ENCODE measurements at regions not wholly inside any gene's neighbourhood (a gene's known extent, or its start where the extent isn't known, plus 50 kb on each side); places are given as distances from the start of the nearest gene placed in this dataset.

- ATAC-seq (ENCODE audit: low read depth) (no peak), DNase-seq (no peak)
- Histone ChIP-seq H2AK9ac (replicated peaks; ENCODE audit: low read depth, low read length, poor library complexity) (no peak overlapping the region), H4K8ac (ENCODE audit: low read depth in 2 of 2, low read length in 2 of 2) (no peak overlapping the region), H2AK5ac (ENCODE audit: low read depth, low read length) (0 out of 2 replicates have a peak overlapping the region, but pooled peaks have one; percentile 1), H2AFZ (replicated peaks; ENCODE audit: low read length, poor library complexity) (no peak overlapping the region), H3K9me1 (ENCODE audit: insufficient read depth, low read length) (no peaks in the 10 kb centered on the region), H3K27ac (ENCODE audit: insufficient read depth, low read length) (no peak overlapping the region), H2BK5ac (ENCODE audit: low read depth, low read length, poor library complexity, severe bottlenecking) (no peak overlapping the region), H3K18ac (ENCODE audit: low read depth, low read length) (no peak overlapping the region), H3K9ac (ENCODE audit: low read depth, low read length) (no peak overlapping the region), H3K36me3 (ENCODE audit: control insufficient read depth, insufficient read depth, low read length) (no peaks in the 10 kb centered on the region), H3K9me3 (ENCODE audit: control insufficient read depth, insufficient read depth, low read length) (peaks cover 2% of the 10 kb centered on the region), H3K27me3 (ENCODE audit: control insufficient read depth, insufficient read depth, low read length) (peaks cover 33% of the 10 kb centered on the region), H2BK15ac (ENCODE audit: low read depth, low read length) (no peak overlapping the region), H3K4me2 (ENCODE audit: low read depth, low read length) (no peak overlapping the region), H4K91ac (ENCODE audit: insufficient read depth, low read depth, low read length) (no peak overlapping the region), H2BK20ac (ENCODE audit: low read depth, low read length) (no peak overlapping the region), H3K4ac (ENCODE audit: low read depth, low read length) (no peak overlapping the region), H3K4me3 (ENCODE audit: insufficient read depth, low read depth, low read length) (no peak overlapping the region), H4K5ac (ENCODE audit: low read depth, low read length) (no peak overlapping the region), H4K20me1 (ENCODE audit: insufficient read depth, low read length) (no peaks in the 10 kb centered on the region), H3K56ac (ENCODE audit: extremely low read depth, insufficient read depth, low read length) (no peak overlapping the region), H2BK120ac (ENCODE audit: low read depth, low read length) (no peak overlapping the region), H3K23ac (ENCODE audit: low read depth, low read length) (no peak overlapping the region), H3K4me1 (ENCODE audit: control insufficient read depth, insufficient read depth, low read length) (peaks cover 3% of the 10 kb centered on the region; the same call in 1 of the 2 replicates), H3K79me1 (ENCODE audit: low read depth in 1 of 2, low read length in 2 of 2) (no peaks in the 10 kb centered on the region), H3K14ac (replicated peaks; ENCODE audit: low read depth, low read length) (no peak overlapping the region)
- CTCF ChIA-PET: interaction anchor here (0.6 kb wide), 1 partner anchor 128 kb away, joined by 7 read pairs; no protein-coding TSS in a partner anchor
- BruUV-seq (replicated peaks): no TSS peak
- dilution Hi-C loops (cut with HindIII; ENCODE audit: low sequenced_read_pairs, unreplicated experiment) (no loop called here), intact Hi-C loops (cut with micrococcal nuclease) (no loop called here), in situ Hi-C loops (cut with MboI; ENCODE audit: low sequenced_read_pairs) (no loop called here)
- no CpG with 5 or more reads among the region's 2 CpGs for WGBS, 2 experiments (ENCODE audit: extremely low coverage in 2 of 2, insufficient read length in 1 of 2)
- POLR2A ChIA-PET (ENCODE audit: unreplicated experiment): no interaction called here
- no peak for TF ChIP-seq POLR2A (IDR thresholded peaks at IDR 0.05; ENCODE audit: low read depth, low read length)
- TF ChIP-seq BHLHE40 (IDR thresholded peaks at IDR 0.05; ENCODE audit: low read depth, low read length): no peak
- TF ChIP-seq FOS (IDR thresholded peaks at IDR 0.05; ENCODE audit: low read depth, low read length): no peak
- TF ChIP-seq USF2 (IDR thresholded peaks at IDR 0.05; ENCODE audit: low read depth, low read length): no peak
- TF ChIP-seq MXI1 (IDR thresholded peaks at IDR 0.05; ENCODE audit: borderline replicate concordance, low read depth, low read length): no peak
- TF ChIP-seq RAD21 (IDR thresholded peaks at IDR 0.05; ENCODE audit: low read length): no peak
- no peak for TF ChIP-seq CHD1 (IDR thresholded peaks at IDR 0.05; ENCODE audit: low read depth, low read length)
- no peak for TF ChIP-seq ELK1 (IDR thresholded peaks at IDR 0.05; ENCODE audit: borderline replicate concordance, low read depth, low read length)
- TF ChIP-seq SMC3 (IDR thresholded peaks at IDR 0.05; ENCODE audit: low read depth, low read length): no peak
- TF ChIP-seq MAFK (IDR thresholded peaks at IDR 0.05; ENCODE audit: low read depth, low read length): no peak
- TF ChIP-seq NFE2L2 (IDR thresholded peaks at IDR 0.05; ENCODE audit: low read depth, low read length): no peak
- TF ChIP-seq MAZ (IDR thresholded peaks at IDR 0.05; ENCODE audit: borderline replicate concordance, low read depth, low read length): no peak
- TF ChIP-seq CEBPB (IDR thresholded peaks at IDR 0.05; ENCODE audit: low read depth, low read length): no peak
- no peak for TF ChIP-seq CTCF (conservative IDR thresholded peaks at IDR 0.05; ENCODE audit: low read depth, low read length)
- no peak for TF ChIP-seq RFX5 (IDR thresholded peaks at IDR 0.05; ENCODE audit: low read depth, low read length)
Measured at GRCh38 chr15:69838994-69839393, 258.7 kb downstream of the TLE3 start.
